Kidney (tissue), 13 donors: ENCODE measurements at regions not wholly inside any gene's neighbourhood (a gene's known extent, or its start where the extent isn't known, plus 50 kb on each side); places are given as distances from the start of the nearest gene placed in this dataset.
A peak's percentile ranks its signal among the peaks of the same experiment; 100 is the strongest.

Experiments
- DNase-seq, 5 donors: peaks; one replicate each; pipeline ENCODE4 v3.0.0-alpha.2; 2013 to 2020
- FAIRE-seq: peaks from 2 replicates; lab custom pipeline; 2012; peaks lifted over from hg19 to GRCh38; lab: Jason Lieb, UNC
- H3K27ac ChIP-seq, 2 donors: one replicate each; pipeline ENCODE4 v1.7.0; 2013; ENCODE audit warnings: low read depth in 2 of 2, low read length in 2 of 2, inconsistent platforms in 1 of 2
- H3K27me3 ChIP-seq: one replicate; pipeline ENCODE4 v1.7.1; 2013; ENCODE audit warnings: low read length, inconsistent platforms; ENCODE audit not compliant: control insufficient read depth, insufficient read depth
- H3K36me3 ChIP-seq, 3 donors: one replicate each; pipeline versions ENCODE4 v1.7.0 to v1.7.1; 2013; ENCODE audit warnings: low read length in 3 of 3, control low read depth in 1 of 3, inconsistent platforms in 1 of 3; ENCODE audit not compliant: insufficient read depth in 3 of 3, control insufficient read depth in 2 of 3
- H3K4me1 ChIP-seq, 3 donors: one replicate each; pipeline versions ENCODE4 v1.7.0 to v1.7.1; 2013; ENCODE audit warnings: low read length in 3 of 3, inconsistent platforms in 1 of 3, low read depth in 1 of 3; ENCODE audit not compliant: control insufficient read depth in 2 of 3, insufficient read depth in 2 of 3
- H3K4me3 ChIP-seq, 3 donors: one replicate each; pipeline versions ENCODE4 v1.7.0 to v1.8.1; 2013; ENCODE audit warnings: low read length in 3 of 3, control low read depth in 1 of 3, inconsistent platforms in 1 of 3
- H3K9ac ChIP-seq, 3 donors: one replicate each; pipeline versions ENCODE4 v1.7.0 to v1.7.1; 2013; ENCODE audit warnings: low read length in 3 of 3, control low read depth in 1 of 3, inconsistent platforms in 1 of 3
- H3K9me3 ChIP-seq, 3 donors: one replicate each; pipeline versions ENCODE4 v1.7.0 to v1.7.1; 2013; ENCODE audit warnings: low read length in 3 of 3, control low read depth in 1 of 3, inconsistent platforms in 1 of 3; ENCODE audit not compliant: control insufficient read depth in 2 of 3, insufficient read depth in 1 of 3
- intact Hi-C: fragments of 100-400 bp; cut with DNase I; formaldehyde crosslinking; loops from one replicate; pipeline ENCODE4 v1.11.1; 2022
- TF ChIP-seq, protein P1 (sequence below): IDR thresholded peaks from 3 replicates; pipeline ENCODE4 v1.5.1; 2012; ENCODE audit warnings: mild to moderate bottlenecking, moderate library complexity, borderline replicate concordance; ENCODE audit not compliant: insufficient read depth; ENCODE audit errors: extremely low read depth
- donor health status: control.
- donor health status: control.
- donor health status: control.
- donor health status: control.
- donor health status: control.
- donor health status: DM: yes; HTN: yes; CAD: no.
- donor health status: Normal renal cell carcinoma (clear cell type).

GRCh38 chr1:239536165-239536849, 149.9 kb downstream of the CHRM3 start:
- intact Hi-C loops: no loop called here
- Histone ChIP-seq H3K36me3 (no peaks in the 10 kb centered on the region), H3K27ac (no peak overlapping the region), H3K27me3 (no peaks in the 10 kb centered on the region), H3K4me3 (no peak overlapping the region), H3K9me3 (no peaks in the 10 kb centered on the region), H3K9ac (no peak overlapping the region), H3K4me1 (peaks cover 0 to 4% (median 0%) of the 10 kb centered on the region in 3 donors)
- TF ChIP-seq, protein P1, sequence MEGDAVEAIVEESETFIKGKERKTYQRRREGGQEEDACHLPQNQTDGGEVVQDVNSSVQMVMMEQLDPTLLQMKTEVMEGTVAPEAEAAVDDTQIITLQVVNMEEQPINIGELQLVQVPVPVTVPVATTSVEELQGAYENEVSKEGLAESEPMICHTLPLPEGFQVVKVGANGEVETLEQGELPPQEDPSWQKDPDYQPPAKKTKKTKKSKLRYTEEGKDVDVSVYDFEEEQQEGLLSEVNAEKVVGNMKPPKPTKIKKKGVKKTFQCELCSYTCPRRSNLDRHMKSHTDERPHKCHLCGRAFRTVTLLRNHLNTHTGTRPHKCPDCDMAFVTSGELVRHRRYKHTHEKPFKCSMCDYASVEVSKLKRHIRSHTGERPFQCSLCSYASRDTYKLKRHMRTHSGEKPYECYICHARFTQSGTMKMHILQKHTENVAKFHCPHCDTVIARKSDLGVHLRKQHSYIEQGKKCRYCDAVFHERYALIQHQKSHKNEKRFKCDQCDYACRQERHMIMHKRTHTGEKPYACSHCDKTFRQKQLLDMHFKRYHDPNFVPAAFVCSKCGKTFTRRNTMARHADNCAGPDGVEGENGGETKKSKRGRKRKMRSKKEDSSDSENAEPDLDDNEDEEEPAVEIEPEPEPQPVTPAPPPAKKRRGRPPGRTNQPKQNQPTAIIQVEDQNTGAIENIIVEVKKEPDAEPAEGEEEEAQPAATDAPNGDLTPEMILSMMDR: no peak
- DNase-seq (no peak), FAIRE-seq (no peak)

- peaks cover 0 to 4% (median 0%) of the 10 kb centered on the region in 3 donors for H3K4me1 ChIP-seq
- H3K9ac ChIP-seq: no peak overlapping the region
- no peak overlapping the region for H3K4me3 ChIP-seq
- H3K9me3 ChIP-seq: no peaks in the 10 kb centered on the region
- DNase-seq (no peak), FAIRE-seq (no peak)
- no peaks in the 10 kb centered on the region for H3K27me3 ChIP-seq
- intact Hi-C loops: no loop called here
- H3K36me3 ChIP-seq: no peaks in the 10 kb centered on the region
- no peak overlapping the region for H3K27ac ChIP-seq
- TF ChIP-seq, protein P1: no peak
These were observed 151.4 kb downstream of the CHRM3 start for GRCh38 chr1:239537795-239538194.

DNA sequence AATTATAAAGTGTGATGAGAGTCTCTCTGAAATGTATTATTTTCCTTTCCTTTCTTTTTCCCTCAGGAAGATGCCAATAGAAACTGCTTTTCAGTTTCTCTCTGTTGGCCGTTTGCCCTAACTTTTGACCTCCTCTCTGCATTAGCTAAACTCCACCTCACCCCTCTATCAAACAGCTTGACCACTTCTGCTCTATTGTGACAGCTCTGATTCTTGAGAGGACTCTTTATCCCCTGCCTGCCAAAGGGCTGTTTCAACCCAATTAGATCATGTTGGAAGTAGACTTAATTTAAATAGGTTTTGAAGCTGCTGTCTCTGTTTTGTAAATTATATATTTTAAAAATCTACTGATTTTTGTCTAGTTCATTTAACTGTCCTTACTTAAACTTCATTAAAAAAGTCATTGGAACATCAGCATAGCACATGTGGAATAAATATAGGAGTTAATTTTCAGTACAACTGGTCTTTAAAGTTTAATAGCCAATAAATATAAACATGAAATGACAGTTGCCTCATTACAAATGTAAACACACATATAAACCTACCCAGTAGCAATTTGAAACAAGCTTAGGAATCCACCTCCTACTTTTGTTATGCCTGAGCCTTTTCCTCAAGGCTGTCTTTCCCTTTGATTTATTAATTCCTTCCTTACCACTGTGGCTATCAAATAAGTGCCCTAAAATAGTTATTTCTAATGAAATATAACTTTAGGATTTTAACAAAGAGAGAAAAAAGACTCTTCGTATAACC, 152.0 kb downstream of the CHRM3 start:
- intact Hi-C loops: no loop called here
- FAIRE-seq: no peak
- TF ChIP-seq, protein P1: no peak
- Histone ChIP-seq H3K27me3 (no peaks in the 10 kb centered on the region), H3K4me1 (peaks cover 0 to 4% (median 0%) of the 10 kb centered on the region in 3 donors), H3K9me3 (no peaks in the 10 kb centered on the region), H3K9ac (no peak overlapping the region), H3K27ac (no peak overlapping the region), H3K4me3 (no peak overlapping the region), H3K36me3 (no peaks in the 10 kb centered on the region)
- DNase-seq: peak in 3 of 5 donors; percentile 12 to 71 (median 42)
